HEK293T (cell line): ENCODE measurements at regions not wholly inside any gene's neighbourhood (a gene's known extent, or its start where the extent isn't known, plus 50 kb on each side); places are given as distances from the start of the nearest gene placed in this dataset.

Source experiments
- ARNT ChIP-seq: fragments of 450-650 bp; IDR thresholded peaks from 2 replicates; pipeline ENCODE4 v1.6.1; 2017; ENCODE audit warnings: mild to moderate bottlenecking
- BHLHE40 ChIP-seq: fragments of 450-650 bp; IDR thresholded peaks from 2 replicates; pipeline ENCODE4 v1.6.1; 2016; ENCODE audit warnings: mild to moderate bottlenecking, moderate library complexity, borderline replicate concordance
- CTBP1 ChIP-seq: fragments of 450-650 bp; IDR thresholded peaks from 2 replicates; pipeline ENCODE4 v1.6.1; 2016; ENCODE audit warnings: borderline replicate concordance
- FOXA1 ChIP-seq: fragments of 450-650 bp; IDR thresholded peaks from 2 replicates; pipeline ENCODE4 v1.6.1; 2016; ENCODE audit warnings: mild to moderate bottlenecking
- FOXK2 ChIP-seq: fragments of 450-650 bp; IDR thresholded peaks from 2 replicates; pipeline ENCODE4 v1.6.1; 2016; ENCODE audit warnings: mild to moderate bottlenecking
- FOXM1 ChIP-seq: fragments of 450-650 bp; IDR thresholded peaks from 2 replicates; pipeline ENCODE4 v1.6.1; 2017; ENCODE audit warnings: mild to moderate bottlenecking, borderline replicate concordance
- HDGF ChIP-seq: fragments of 450-650 bp; IDR thresholded peaks from 2 replicates; pipeline ENCODE4 v1.6.1; 2017; ENCODE audit warnings: antibody characterized with exemption, borderline replicate concordance
- L3MBTL2 ChIP-seq: fragments of 450-650 bp; conservative IDR thresholded peaks from 2 replicates; pipeline ENCODE4 v1.6.1; 2016; ENCODE audit warnings: mild to moderate bottlenecking
- NFRKB ChIP-seq: fragments of 450-650 bp; IDR thresholded peaks from 2 replicates; pipeline ENCODE4 v1.6.1; 2016; ENCODE audit warnings: mild to moderate bottlenecking, moderate library complexity
- PKNOX1 ChIP-seq: fragments of 450-650 bp; IDR thresholded peaks from 2 replicates; pipeline ENCODE4 v1.6.1; 2016
- SP1 ChIP-seq: fragments of 450-650 bp; IDR thresholded peaks from 2 replicates; pipeline ENCODE4 v1.6.1; 2017
- SUZ12 ChIP-seq: fragments of 450-650 bp; IDR thresholded peaks from 2 replicates; pipeline ENCODE4 v1.6.1; 2016; ENCODE audit warnings: mild to moderate bottlenecking
- TARDBP ChIP-seq: fragments of 450-650 bp; IDR thresholded peaks from 2 replicates; pipeline ENCODE4 v1.6.1; 2016
- ZNF384 ChIP-seq: fragments of 450-650 bp; IDR thresholded peaks from 2 replicates; pipeline ENCODE4 v1.6.1; 2016

- TF ChIP-seq ZNF384 (no peak), ARNT (no peak), HDGF (no peak), NFRKB (no peak), BHLHE40 (no peak), FOXA1 (no peak), TARDBP (no peak), FOXM1 (no peak), FOXK2 (no peak), PKNOX1 (no peak), L3MBTL2 (no peak), CTBP1 (no peak), SP1 (no peak), SUZ12 (no peak)
These were observed 59.3 kb upstream of the ACVR1 start for GRCh38 chr2:157935378-157935906.
